Trophoblast cell (in vitro differentiated cells and primary cell): ENCODE measurements at regions not wholly inside any gene's neighbourhood (a gene's known extent, or its start where the extent isn't known, plus 50 kb on each side); places are given as distances from the start of the nearest gene placed in this dataset.

Experiments used
- DNase-seq, 2 donors: peaks; one replicate each; pipeline ENCODE4 v3.0.0-alpha.2; 2016
- H2AFZ ChIP-seq: 2 replicates; pipeline ENCODE4 v1.6.1; 2013; ENCODE audit warnings: low read length, moderate library complexity, mild to moderate bottlenecking; ENCODE audit not compliant: insufficient read depth, poor library complexity
- H2AK5ac ChIP-seq: 2 replicates; pipeline ENCODE4 v1.6.1; 2013; ENCODE audit warnings: mild to moderate bottlenecking, low read length
- H2BK120ac ChIP-seq: 2 replicates; pipeline ENCODE4 v1.6.1; 2013; ENCODE audit warnings: low read length, mild to moderate bottlenecking, moderate library complexity; ENCODE audit not compliant: insufficient read depth, poor library complexity
- H2BK12ac ChIP-seq: 2 replicates; pipeline ENCODE4 v1.6.1; 2013; ENCODE audit warnings: mild to moderate bottlenecking, low read length, moderate library complexity
- H2BK5ac ChIP-seq: 2 replicates; pipeline ENCODE4 v1.6.1; 2013; ENCODE audit warnings: low read length, low read depth, moderate library complexity, mild to moderate bottlenecking; ENCODE audit not compliant: poor library complexity
- H3K14ac ChIP-seq: 2 replicates; pipeline ENCODE4 v1.6.1; 2013; ENCODE audit warnings: mild to moderate bottlenecking, low read length
- H3K18ac ChIP-seq: 2 replicates; pipeline ENCODE4 v1.6.1; 2013; ENCODE audit warnings: mild to moderate bottlenecking, low read length
- H3K23ac ChIP-seq: 2 replicates; pipeline ENCODE4 v1.6.1; 2013; ENCODE audit warnings: low read length
- H3K27ac ChIP-seq: 2 replicates; pipeline ENCODE4 v1.5.1; 2013; ENCODE audit warnings: low read depth, mild to moderate bottlenecking, inconsistent platforms, low read length, moderate library complexity
- H3K27me3 ChIP-seq: 2 replicates; pipeline ENCODE4 v1.6.1; 2013; ENCODE audit warnings: inconsistent platforms, mild to moderate bottlenecking, low read length, moderate library complexity; ENCODE audit not compliant: insufficient read depth
- H3K36me3 ChIP-seq, 2 experiments: 1 replicate in 1 of 2; 2 replicates in 1 of 2; pipeline ENCODE4 v1.6.1; 2013; ENCODE audit warnings: low read length in 2 of 2, mild to moderate bottlenecking in 2 of 2, moderate library complexity in 1 of 2; ENCODE audit not compliant: insufficient read depth in 2 of 2, control insufficient read depth in 1 of 2
- H3K4ac ChIP-seq: 2 replicates; pipeline ENCODE4 v1.6.1; 2013; ENCODE audit warnings: low read depth, mild to moderate bottlenecking, low read length, moderate library complexity
- H3K4me1 ChIP-seq, 2 experiments: 1 replicate in 1 of 2; 2 replicates in 1 of 2; pipeline ENCODE4 v1.6.1; 2013; ENCODE audit warnings: low read length in 2 of 2, mild to moderate bottlenecking in 2 of 2, moderate library complexity in 1 of 2; ENCODE audit not compliant: insufficient read depth in 2 of 2, control insufficient read depth in 1 of 2
- H3K4me2 ChIP-seq: 2 replicates; pipeline ENCODE4 v1.6.1; 2013; ENCODE audit warnings: inconsistent platforms, mild to moderate bottlenecking, low read length, moderate library complexity
- H3K4me3 ChIP-seq: 2 replicates; pipeline ENCODE4 v1.5.1; 2013; ENCODE audit warnings: mild to moderate bottlenecking, low read depth, low read length, inconsistent platforms
- H3K79me1 ChIP-seq: one replicate; pipeline ENCODE4 v1.6.1; 2013; ENCODE audit warnings: low read length
- H3K79me2 ChIP-seq: 2 replicates; pipeline ENCODE4 v1.6.1; 2013; ENCODE audit warnings: low read length, mild to moderate bottlenecking; ENCODE audit not compliant: control insufficient read depth, insufficient read depth, poor library complexity
- H3K9ac ChIP-seq: 2 replicates; pipeline ENCODE4 v1.6.1; 2013; ENCODE audit warnings: mild to moderate bottlenecking, low read length
- H3K9me3 ChIP-seq: 2 replicates; pipeline ENCODE4 v1.6.1; 2013; ENCODE audit warnings: low read depth, mild to moderate bottlenecking, control low read depth, inconsistent platforms, low read length; ENCODE audit not compliant: insufficient read depth
- H4K12ac ChIP-seq: 2 replicates; pipeline ENCODE4 v1.6.1; 2013; ENCODE audit warnings: low read depth, mild to moderate bottlenecking, low read length, moderate library complexity
- H4K8ac ChIP-seq: 2 replicates; pipeline ENCODE4 v1.6.1; 2013; ENCODE audit warnings: low read depth, mild to moderate bottlenecking, low read length, moderate library complexity
- H4K91ac ChIP-seq: one replicate; pipeline ENCODE4 v1.6.1; 2013; ENCODE audit warnings: low read depth, mild to moderate bottlenecking, low read length, moderate library complexity
- WGBS: extraction: QIAGEN DNeasy Blood & Tissue Kit; methylation state at CpG from one replicate; pipeline ENCODE4 v1.1.7; 2013; ENCODE audit warnings: missing lambda C conversion rate; ENCODE audit not compliant: insufficient read length, insufficient coverage; ENCODE audit errors: extremely low coverage; 5-methylcytosine and 5-hydroxymethylcytosine counted together

DNA sequence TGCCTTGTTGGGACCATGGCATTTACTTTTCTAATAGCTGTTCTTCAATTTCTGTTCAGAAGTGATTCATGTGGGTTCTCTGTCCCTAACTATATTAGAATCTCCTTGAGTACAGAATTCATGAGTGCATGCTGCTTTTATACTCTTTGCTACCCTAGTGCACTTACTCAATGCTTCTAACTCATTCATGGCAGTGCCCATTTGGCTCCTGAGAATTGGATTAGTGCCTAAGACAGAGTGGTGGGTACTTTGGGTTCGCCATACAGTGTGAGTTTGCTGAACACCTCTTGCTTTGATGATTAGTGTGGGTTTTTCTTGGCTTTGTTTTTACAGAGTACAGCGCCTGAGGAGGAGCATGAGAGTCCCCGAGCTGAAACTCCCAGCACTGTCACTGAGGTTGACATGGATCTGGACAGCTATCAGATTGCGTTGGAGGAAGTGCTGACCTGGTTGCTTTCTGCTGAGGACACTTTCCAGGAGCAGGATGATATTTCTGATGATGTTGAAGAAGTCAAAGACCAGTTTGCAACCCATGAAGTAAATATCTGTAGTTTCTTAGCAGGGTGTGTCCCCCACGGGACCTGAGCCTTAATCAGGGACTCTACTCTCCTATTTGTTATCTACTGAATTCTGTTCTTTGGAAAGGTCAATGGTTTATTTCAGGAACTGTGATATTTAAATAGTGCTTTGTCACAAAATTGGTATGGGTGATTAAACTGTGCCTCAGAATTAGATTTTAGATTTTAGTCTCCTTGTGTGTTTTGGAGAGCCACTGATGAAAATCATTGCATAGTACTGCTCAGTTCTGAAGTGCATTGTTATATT is 150.7 kb downstream of the UTRN start:
- Histone ChIP-seq H3K27me3 (no peaks in the 10 kb centered on the region), H3K23ac (no peak overlapping the region), H3K4me2 (no peak overlapping the region), H3K36me3 (peaks cover 9 to 19% of the 10 kb centered on the region in 2 experiments), H4K91ac (no peak overlapping the region), H3K4me1 (peaks cover 0 to 2% of the 10 kb centered on the region in 2 experiments), H2BK12ac (no peak overlapping the region), H2AK5ac (no peak overlapping the region), H3K79me1 (no peaks in the 10 kb centered on the region), H2BK5ac (no peak overlapping the region), H3K9ac (no peak overlapping the region), H3K79me2 (no peaks in the 10 kb centered on the region), H3K18ac (no peak overlapping the region), H3K4me3 (no peak overlapping the region), H4K8ac (no peak overlapping the region), H3K14ac (no peak overlapping the region), H2BK120ac (no peak overlapping the region), H4K12ac (no peak overlapping the region), H3K27ac (no peak overlapping the region), H3K9me3 (peaks cover 3% of the 10 kb centered on the region), H3K4ac (no peak overlapping the region), H2AFZ (no peak overlapping the region)
- WGBS = no CpG with 5 or more reads among the region's 5 CpGs
- no peak for DNase-seq

DNA sequence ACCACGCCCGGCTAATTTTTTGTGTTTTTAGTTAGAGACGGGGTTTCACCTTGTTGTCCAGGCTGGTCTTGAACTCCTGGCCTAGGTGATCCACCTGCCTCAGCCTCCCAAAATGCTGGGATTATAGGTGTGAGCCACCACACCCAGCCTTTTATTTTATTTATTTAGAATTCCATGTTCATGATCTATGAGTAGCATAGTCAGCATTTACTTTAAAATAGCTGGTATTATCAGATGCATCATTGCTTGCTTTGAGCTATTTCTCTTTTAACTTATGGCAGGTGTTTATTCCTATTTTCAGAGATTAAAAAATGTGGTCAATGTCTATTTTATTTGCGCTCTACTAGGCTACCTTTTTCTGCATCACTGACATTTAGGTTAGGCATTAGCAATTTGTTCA is 152.0 kb downstream of the UTRN start:
- H3K23ac ChIP-seq = no peak overlapping the region
- H2AFZ ChIP-seq = no peak overlapping the region
- H3K79me1 ChIP-seq = no peaks in the 10 kb centered on the region
- H4K91ac ChIP-seq = no peak overlapping the region
- no peak overlapping the region for H3K27ac ChIP-seq
- no peak overlapping the region for H2BK120ac ChIP-seq
- peaks cover 0 to 2% of the 10 kb centered on the region in 2 experiments for H3K4me1 ChIP-seq
- DNase-seq = no peak
- H4K12ac ChIP-seq = no peak overlapping the region
- no peak overlapping the region for H2BK12ac ChIP-seq
- H3K4me2 ChIP-seq = no peak overlapping the region
- no peaks in the 10 kb centered on the region for H3K79me2 ChIP-seq
- no peak overlapping the region for H4K8ac ChIP-seq
- no peak overlapping the region for H3K9ac ChIP-seq
- no peak overlapping the region for H3K4me3 ChIP-seq
- H3K36me3 ChIP-seq = peaks cover 16 to 30% of the 10 kb centered on the region in 2 experiments
- H3K9me3 ChIP-seq = peaks cover 10% of the 10 kb centered on the region
- WGBS = no CpG with 5 or more reads among the region's 4 CpGs
- H3K27me3 ChIP-seq = no peaks in the 10 kb centered on the region
- no peak overlapping the region for H3K14ac ChIP-seq
- no peak overlapping the region for H2AK5ac ChIP-seq
- H3K4ac ChIP-seq = no peak overlapping the region
- H3K18ac ChIP-seq = no peak overlapping the region
- H2BK5ac ChIP-seq = no peak overlapping the region

DNA sequence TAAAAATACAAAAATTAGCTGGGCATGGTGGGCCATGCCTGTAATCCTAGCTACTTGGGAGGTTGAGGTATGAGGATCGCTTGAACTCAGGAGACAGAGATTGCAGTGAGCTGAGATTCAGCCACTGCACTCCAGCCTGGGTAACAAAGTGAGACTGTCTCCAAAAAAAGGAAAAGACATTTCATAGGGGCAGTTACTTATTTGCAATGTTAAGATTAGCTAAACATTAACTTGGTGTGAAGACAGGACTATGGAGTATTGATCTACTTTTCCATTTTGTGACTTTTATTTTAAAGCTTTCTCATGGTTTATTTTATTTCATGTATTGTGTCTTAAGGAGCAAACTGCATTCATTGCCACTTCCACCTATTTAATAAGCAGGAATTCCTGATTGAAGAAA is 153.0 kb downstream of the UTRN start:
- no CpG with 5 or more reads among the region's 1 CpG for WGBS
- DNase-seq = no peak
- H3K4me2 ChIP-seq = no peak overlapping the region

DNA sequence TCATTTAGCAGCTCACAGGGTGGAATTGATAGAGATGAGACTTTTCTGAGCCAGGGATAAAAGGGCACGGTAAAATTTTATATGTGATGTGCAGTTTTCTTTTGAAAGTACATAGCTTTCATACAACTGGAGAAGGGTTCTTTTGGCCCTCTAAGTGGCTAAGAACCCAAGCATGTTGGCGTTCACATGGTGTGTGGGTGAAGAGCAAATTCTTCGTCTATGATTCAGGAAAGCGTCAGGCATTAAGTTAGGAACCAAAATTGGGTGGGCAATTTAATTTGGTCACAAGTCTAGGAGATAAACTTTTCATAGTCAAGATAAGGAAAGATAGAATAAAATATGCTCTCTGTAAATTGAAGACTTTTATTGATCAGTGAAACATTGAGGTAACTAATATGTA is 153.9 kb downstream of the UTRN start:
- H3K18ac ChIP-seq = no peak overlapping the region
- DNase-seq = no peak
- H4K12ac ChIP-seq = no peak overlapping the region
- whole genome bisulfite sequencing = no CpG with 5 or more reads among the region's 4 CpGs
- H3K4me3 ChIP-seq = no peak overlapping the region
- H3K36me3 ChIP-seq = peaks cover 16 to 33% of the 10 kb centered on the region in 2 experiments
- no peaks in the 10 kb centered on the region for H3K27me3 ChIP-seq
- peaks cover 0 to 2% of the 10 kb centered on the region in 2 experiments for H3K4me1 ChIP-seq
- no peak overlapping the region for H2BK120ac ChIP-seq
- H4K91ac ChIP-seq = no peak overlapping the region
- no peak overlapping the region for H2BK12ac ChIP-seq
- no peak overlapping the region for H3K4me2 ChIP-seq
- no peak overlapping the region for H3K14ac ChIP-seq
- no peaks in the 10 kb centered on the region for H3K79me1 ChIP-seq
- H2AFZ ChIP-seq = no peak overlapping the region
- no peak overlapping the region for H3K4ac ChIP-seq
- H3K27ac ChIP-seq = no peak overlapping the region
- H4K8ac ChIP-seq = no peak overlapping the region
- H2BK5ac ChIP-seq = no peak overlapping the region
- H3K23ac ChIP-seq = no peak overlapping the region
- H3K79me2 ChIP-seq = no peaks in the 10 kb centered on the region
- H3K9me3 ChIP-seq = peaks cover 10% of the 10 kb centered on the region
- no peak overlapping the region for H2AK5ac ChIP-seq
- H3K9ac ChIP-seq = no peak overlapping the region

More for the DNA sequence above, 153.0 kb downstream of the UTRN start:
- H3K4me1 ChIP-seq = peaks cover 0 to 2% of the 10 kb centered on the region in 2 experiments
- no peaks in the 10 kb centered on the region for H3K79me2 ChIP-seq
- H4K8ac ChIP-seq = no peak overlapping the region
- H3K27me3 ChIP-seq = no peaks in the 10 kb centered on the region
- no peak overlapping the region for H4K91ac ChIP-seq
- H3K18ac ChIP-seq = no peak overlapping the region
- no peak overlapping the region for H3K4me3 ChIP-seq
- H2AFZ ChIP-seq = no peak overlapping the region
- H3K36me3 ChIP-seq = peaks cover 16 to 33% of the 10 kb centered on the region in 2 experiments
- no peak overlapping the region for H3K23ac ChIP-seq
- no peak overlapping the region for H3K14ac ChIP-seq
- no peaks in the 10 kb centered on the region for H3K79me1 ChIP-seq
- no peak overlapping the region for H3K27ac ChIP-seq
- peaks cover 10% of the 10 kb centered on the region for H3K9me3 ChIP-seq
- H2BK12ac ChIP-seq = no peak overlapping the region
- no peak overlapping the region for H3K9ac ChIP-seq
- H2BK120ac ChIP-seq = no peak overlapping the region
- no peak overlapping the region for H3K4ac ChIP-seq
- H2BK5ac ChIP-seq = peak overlapping the region; percentile 27
- H2AK5ac ChIP-seq = no peak overlapping the region
- H4K12ac ChIP-seq = no peak overlapping the region
